ENCODE measurements at regions not wholly inside any gene's neighbourhood (a gene's known extent, or its start where the extent isn't known, plus 50 kb on each side); places are given as distances from the start of the nearest gene placed in this dataset.

DNA sequence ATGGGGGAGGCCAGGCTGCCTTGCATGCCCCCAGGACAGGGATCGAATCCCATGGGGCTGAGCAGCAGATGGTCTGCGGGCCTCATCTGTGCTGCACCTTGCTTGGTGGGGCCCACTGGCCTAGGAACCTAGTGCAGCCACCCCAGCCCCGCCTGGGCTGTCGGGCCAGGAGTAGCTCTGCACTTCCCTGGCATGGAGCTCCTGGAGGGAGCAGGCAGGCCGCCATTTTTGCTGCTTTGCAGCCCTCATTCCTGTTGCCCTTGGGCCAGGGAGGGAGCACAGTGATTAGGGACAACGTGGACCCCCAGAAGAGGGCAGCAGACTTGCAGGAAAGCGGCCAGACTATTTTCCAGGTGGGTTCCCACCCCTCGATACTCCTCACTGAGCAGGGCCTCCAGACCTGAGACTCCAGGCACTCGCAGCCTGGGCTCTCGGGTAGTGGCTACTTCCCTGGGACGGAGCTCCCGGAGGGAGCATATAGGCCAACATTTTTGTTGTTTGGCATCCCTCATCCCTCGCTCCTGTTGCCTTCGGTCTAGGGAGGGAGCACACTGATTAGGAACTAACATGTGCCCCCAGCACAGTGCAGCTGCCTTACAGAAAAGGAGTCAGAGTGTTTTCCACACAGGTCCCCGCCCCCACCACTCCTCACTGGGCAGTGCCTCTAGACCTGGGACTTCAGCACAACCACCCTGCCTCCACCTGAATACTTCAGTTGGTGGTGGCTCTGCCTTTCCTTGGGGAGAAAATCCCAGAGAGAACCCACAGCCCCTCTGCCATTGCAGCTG, 99.5 kb downstream of the MAIP1 start:
- Mint-ChIP-seq H3K4me3 (no peak overlapping the region), H3K27me3 (peaks cover 48% of the 10 kb centered on the region), H3K36me3 (ENCODE audit: low read depth) (no peaks in the 10 kb centered on the region), H3K27ac (no peak overlapping the region), H3K9me3 (peaks cover 4% of the 10 kb centered on the region), H3K4me1 (ENCODE audit: low read depth) (no peaks in the 10 kb centered on the region)
- intact Hi-C loops (cut with DNase I, micrococcal nuclease): no loop called here
- Histone ChIP-seq H3K9me3 (ENCODE audit: control insufficient read depth in 1 of 2, insufficient read depth in 1 of 2, low read length in 2 of 2) (peaks cover 0 to 18% of the 10 kb centered on the region in 2 experiments), H3K27me3 (ENCODE audit: control insufficient read depth in 1 of 2, insufficient read depth in 2 of 2, low read length in 2 of 2) (peaks cover 8 to 14% of the 10 kb centered on the region in 2 experiments), H3K36me3 (ENCODE audit: insufficient read depth, low read length) (no peaks in the 10 kb centered on the region), H3K27ac (ENCODE audit: low read depth in 1 of 2, low read length in 2 of 2) (no peak overlapping the region), H3K4me1 (ENCODE audit: insufficient read depth, low read length) (no peaks in the 10 kb centered on the region), H3K4me3 (ENCODE audit: low read length) (no peak overlapping the region)
- TF ChIP-seq, protein P1, sequence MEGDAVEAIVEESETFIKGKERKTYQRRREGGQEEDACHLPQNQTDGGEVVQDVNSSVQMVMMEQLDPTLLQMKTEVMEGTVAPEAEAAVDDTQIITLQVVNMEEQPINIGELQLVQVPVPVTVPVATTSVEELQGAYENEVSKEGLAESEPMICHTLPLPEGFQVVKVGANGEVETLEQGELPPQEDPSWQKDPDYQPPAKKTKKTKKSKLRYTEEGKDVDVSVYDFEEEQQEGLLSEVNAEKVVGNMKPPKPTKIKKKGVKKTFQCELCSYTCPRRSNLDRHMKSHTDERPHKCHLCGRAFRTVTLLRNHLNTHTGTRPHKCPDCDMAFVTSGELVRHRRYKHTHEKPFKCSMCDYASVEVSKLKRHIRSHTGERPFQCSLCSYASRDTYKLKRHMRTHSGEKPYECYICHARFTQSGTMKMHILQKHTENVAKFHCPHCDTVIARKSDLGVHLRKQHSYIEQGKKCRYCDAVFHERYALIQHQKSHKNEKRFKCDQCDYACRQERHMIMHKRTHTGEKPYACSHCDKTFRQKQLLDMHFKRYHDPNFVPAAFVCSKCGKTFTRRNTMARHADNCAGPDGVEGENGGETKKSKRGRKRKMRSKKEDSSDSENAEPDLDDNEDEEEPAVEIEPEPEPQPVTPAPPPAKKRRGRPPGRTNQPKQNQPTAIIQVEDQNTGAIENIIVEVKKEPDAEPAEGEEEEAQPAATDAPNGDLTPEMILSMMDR (IDR thresholded peaks at IDR 0.05): no peak
- CTCF ChIA-PET: no interaction called here
- POLR2A ChIA-PET: no interaction called here
- no peak for ATAC-seq (ENCODE audit: poor library complexity)
- no peak for DNase-seq

DNA sequence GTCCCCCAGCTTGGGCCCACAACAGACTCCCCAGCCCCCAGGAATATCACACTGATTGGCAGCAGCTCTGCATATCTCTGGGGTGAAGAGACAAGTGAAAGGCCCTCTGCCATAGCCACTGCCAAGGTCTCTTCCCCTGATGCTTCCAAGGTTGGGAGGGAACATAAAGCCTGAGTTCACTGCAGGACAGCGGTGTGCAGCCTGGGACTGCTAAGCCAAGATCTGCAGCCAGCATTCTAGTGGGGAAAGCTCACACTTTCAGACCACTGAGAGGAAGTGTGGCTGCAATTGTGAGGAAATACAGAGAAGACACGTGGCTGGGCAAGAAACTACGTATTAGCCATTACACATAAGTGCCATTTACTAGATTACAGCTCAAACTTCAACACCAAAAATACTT, 100.7 kb downstream of the MAIP1 start:
- H3K4me3 Mint-ChIP-seq: no peak overlapping the region
- intact Hi-C loops (cut with DNase I, micrococcal nuclease): no loop called here
- ChIA-PET CTCF (no interaction called here), POLR2A (no interaction called here)
- Histone ChIP-seq H3K36me3 (ENCODE audit: insufficient read depth, low read length) (no peaks in the 10 kb centered on the region), H3K27me3 (ENCODE audit: control insufficient read depth in 1 of 2, insufficient read depth in 2 of 2, low read length in 2 of 2) (peaks cover 8 to 14% of the 10 kb centered on the region in 2 experiments), H3K4me1 (ENCODE audit: insufficient read depth, low read length) (no peaks in the 10 kb centered on the region), H3K9me3 (ENCODE audit: control insufficient read depth in 1 of 2, insufficient read depth in 1 of 2, low read length in 2 of 2) (peaks cover 0 to 18% of the 10 kb centered on the region in 2 experiments), H3K27ac (ENCODE audit: low read depth in 1 of 2, low read length in 2 of 2) (no peak overlapping the region), H3K4me3 (ENCODE audit: low read length) (no peak overlapping the region)
- no peak for DNase-seq
- TF ChIP-seq, protein P1 (IDR thresholded peaks at IDR 0.05): no peak
- H3K27ac Mint-ChIP-seq: no peak overlapping the region
- no peak for ATAC-seq (ENCODE audit: poor library complexity)
- H3K9me3 Mint-ChIP-seq: peaks cover 4% of the 10 kb centered on the region
- H3K27me3 Mint-ChIP-seq: peaks cover 45% of the 10 kb centered on the region
- H3K4me1 Mint-ChIP-seq (ENCODE audit: low read depth): no peaks in the 10 kb centered on the region
- H3K36me3 Mint-ChIP-seq (ENCODE audit: low read depth): no peaks in the 10 kb centered on the region

DNA sequence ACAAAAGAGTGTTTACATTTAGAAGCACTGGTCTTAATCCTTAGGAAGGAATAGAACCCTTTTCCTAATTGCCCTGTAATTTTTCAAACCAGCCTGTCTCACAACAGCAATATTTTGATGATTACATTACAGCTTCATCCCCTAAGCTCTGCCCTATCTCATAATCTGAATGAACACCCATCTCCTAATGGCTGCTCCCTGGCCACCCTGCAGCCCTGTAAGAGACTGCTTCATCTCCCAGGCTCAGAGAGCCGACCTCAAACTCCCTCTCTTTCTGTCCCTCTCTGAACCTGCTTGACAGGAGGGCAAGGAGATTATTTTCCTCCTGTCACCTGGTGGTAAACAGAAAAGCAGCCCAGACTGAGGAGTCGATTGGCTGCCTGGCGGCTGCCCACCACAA, 107.8 kb downstream of the MAIP1 start:
- no peak for DNase-seq
- no peak overlapping the region for H3K4me3 Mint-ChIP-seq
- no peaks in the 10 kb centered on the region for H3K9me3 ChIP-seq (ENCODE audit: control insufficient read depth in 1 of 2, insufficient read depth in 1 of 2, low read length in 2 of 2)
- peaks cover 11% of the 10 kb centered on the region for H3K27me3 Mint-ChIP-seq
- H3K36me3 Mint-ChIP-seq (ENCODE audit: low read depth): no peaks in the 10 kb centered on the region
- no peaks in the 10 kb centered on the region for H3K4me1 Mint-ChIP-seq (ENCODE audit: low read depth)
- H3K36me3 ChIP-seq (ENCODE audit: insufficient read depth, low read length): no peaks in the 10 kb centered on the region
- CTCF ChIA-PET: no interaction called here
- no peak overlapping the region for H3K4me3 ChIP-seq (ENCODE audit: low read length)
- H3K9me3 Mint-ChIP-seq: no peaks in the 10 kb centered on the region
- H3K27ac Mint-ChIP-seq: no peak overlapping the region
- no peak for ATAC-seq (ENCODE audit: poor library complexity)
- peaks cover 0 to 2% of the 10 kb centered on the region in 2 experiments for H3K27me3 ChIP-seq (ENCODE audit: control insufficient read depth in 1 of 2, insufficient read depth in 2 of 2, low read length in 2 of 2)
- POLR2A ChIA-PET: no interaction called here
- H3K4me1 ChIP-seq (ENCODE audit: insufficient read depth, low read length): no peaks in the 10 kb centered on the region
- intact Hi-C loops (cut with DNase I, micrococcal nuclease): no loop called here
- H3K27ac ChIP-seq (ENCODE audit: low read depth in 1 of 2, low read length in 2 of 2): no peak overlapping the region
- TF ChIP-seq, protein P1 (IDR thresholded peaks at IDR 0.05): no peak

Data from CD4-positive, alpha-beta T cell (primary cell).